GM19395 (cell line): ENCODE measurements at regions not wholly inside any gene's neighbourhood (a gene's known extent, or its start where the extent isn't known, plus 50 kb on each side); places are given as distances from the start of the nearest gene placed in this dataset.
"Not testable (repeated sequence)": the region's sequence is repeated elsewhere in the genome, so short reads cannot be mapped to it uniquely, and the experiment has no call there.

Experiments used
- ATAC-seq: cut with Tn5 transposase; IDR thresholded peaks from one replicate; pipeline ENCODE4 v1.9.1; 2021; ENCODE audit warnings: mild to moderate bottlenecking, moderate library complexity; ENCODE audit not compliant: unreplicated experiment

GRCh38 chr1:101185421-101185820, 51.4 kb upstream of the S1PR1 start:
- no peak for ATAC-seq

DNA sequence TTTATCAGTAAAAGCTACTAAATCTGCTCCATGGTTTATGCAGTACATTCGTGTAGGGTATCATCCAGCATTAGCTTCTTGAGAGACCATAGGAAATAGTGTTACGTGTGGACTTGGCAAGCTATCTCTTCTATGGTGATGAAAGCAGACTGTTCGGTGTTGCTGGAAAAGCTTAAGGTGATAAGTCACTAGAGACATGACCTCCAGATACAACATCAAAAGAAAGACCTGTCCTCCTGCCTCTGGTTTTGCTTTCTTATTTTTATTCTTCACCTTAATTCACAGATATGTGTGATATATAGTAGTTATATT, 53.5 kb upstream of the S1PR1 start:
- no peak for ATAC-seq

DNA sequence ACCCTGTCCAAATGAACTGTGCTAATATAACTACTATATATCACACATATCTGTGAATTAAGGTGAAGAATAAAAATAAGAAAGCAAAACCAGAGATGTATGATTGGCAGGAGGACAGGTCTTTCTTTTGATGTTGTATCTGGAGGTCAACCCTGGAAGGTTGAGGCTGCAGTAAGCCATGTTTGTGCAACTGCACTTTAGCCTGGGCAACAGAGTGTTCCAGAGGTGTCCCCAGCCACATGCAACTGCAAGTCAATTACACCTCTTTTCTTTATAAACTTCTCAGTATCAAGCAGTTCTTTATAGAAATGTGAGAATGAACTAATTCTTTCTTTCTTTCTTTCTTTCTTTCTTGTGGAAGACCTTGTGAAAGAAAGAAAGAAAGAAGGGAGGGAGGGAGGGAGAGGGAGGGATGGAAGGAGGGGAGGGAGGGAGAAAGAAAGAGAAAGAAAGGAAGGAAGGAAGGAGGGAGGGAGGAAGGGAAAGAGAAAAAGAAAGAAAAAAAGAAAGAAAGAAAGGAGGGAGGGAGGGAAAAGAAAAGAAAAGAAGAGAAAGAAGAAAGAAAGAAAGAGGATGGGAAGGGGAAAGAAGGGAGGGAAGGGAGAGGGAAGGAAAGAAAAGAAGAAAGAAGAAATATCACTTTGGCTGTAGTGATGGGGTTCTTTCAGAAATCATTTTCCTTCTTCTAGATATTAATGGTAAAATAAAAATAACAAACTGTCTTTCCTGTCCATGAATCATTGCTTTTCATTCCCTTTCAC, 54.0 kb upstream of the S1PR1 start:
- no peak for ATAC-seq

- no peak for ATAC-seq
Observed at GRCh38 chr1:101181930-101182329, 54.9 kb upstream of the S1PR1 start.

DNA sequence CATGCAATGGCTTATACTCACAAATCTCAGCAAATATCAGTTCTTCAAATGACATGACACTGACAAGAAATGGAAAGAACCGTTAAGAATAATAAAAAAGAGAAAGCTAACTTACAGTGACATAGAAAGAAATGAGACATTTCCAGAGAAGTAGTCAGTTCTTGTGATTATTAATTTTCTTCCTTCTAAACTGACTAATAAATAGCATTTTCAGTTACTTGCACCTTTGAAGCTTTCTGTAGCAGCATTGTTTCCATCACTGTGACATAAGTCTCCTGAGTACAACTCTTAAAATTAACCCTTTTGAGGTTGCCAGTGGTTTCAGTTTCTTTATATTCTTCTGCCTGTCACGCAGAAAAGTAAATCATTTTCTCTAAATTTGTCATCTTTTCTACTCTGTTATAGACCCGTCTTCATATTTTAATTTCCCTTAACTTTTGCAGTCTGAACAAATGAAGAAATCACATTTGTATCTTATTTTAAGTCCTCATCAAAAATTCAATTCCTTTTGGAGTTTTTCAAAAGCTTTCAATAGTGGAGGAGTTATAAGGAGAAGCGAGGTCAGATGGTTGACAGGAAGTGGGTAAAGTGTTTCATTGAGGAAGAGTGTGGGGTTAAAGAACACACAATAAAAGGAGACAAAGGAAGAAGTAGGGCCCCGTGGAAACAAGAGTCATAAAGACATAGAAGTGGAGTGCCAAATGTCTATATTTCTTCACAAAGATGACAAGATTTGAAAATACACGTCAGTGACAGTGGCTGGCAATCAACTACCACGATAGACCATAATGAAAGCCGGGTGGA, 57.9 kb upstream of the S1PR1 start:
- ATAC-seq: peak; percentile 95

- no peak for ATAC-seq
Observed at GRCh38 chr1:101178341-101178687, 58.5 kb upstream of the S1PR1 start.

- no peak for ATAC-seq
Observed at GRCh38 chr1:101175886-101176285, 60.9 kb upstream of the S1PR1 start.

DNA sequence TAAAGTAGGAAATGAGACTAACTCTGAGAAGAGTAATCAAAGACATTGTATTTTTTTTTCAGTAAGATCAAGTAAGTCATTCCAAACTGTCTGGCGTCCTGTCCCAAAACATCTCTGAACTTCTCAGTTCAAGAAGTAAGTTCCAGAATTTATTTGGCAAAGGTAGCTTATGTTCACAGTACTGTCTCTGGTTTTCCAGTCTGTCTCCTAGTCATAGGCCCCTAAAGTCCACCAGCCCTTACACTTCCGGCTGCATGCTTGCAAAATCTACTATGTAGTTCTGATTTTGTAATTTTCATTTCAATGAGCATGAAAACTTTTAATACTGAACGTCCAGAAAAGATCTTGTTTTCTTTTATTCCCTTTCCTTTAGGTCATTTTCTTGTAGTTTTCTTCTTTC, 61.4 kb upstream of the S1PR1 start:
- no peak for ATAC-seq

GRCh38 chr1:101174722-101175121, 62.1 kb upstream of the S1PR1 start:
- ATAC-seq: no peak

GRCh38 chr1:101174298-101174697, 62.5 kb upstream of the S1PR1 start:
- not testable (repeated sequence) for ATAC-seq

DNA sequence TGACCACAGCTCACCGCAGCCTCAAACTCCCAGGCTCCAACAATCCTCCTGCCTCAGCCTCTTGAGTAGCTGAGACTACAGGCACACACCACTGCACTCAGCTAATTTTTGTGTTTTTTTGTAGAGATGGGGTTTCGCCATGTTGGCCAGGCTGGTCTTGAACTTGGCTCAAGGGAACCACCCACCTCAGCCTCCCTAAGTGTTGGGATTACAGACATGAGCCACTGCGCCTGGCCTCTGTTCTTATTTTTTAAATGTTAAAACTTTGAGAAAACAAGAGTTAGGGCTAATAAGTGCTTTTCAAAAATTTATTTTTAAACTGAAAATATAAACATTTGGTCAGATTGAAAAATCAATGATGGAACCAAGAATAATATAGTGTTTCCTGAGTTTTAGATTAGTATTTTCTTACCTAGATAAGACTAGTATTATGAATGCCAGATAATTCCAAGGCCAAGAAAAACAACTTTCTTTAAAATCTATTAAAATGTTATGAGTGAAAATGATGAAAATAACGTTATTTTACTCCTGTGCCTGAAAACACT, 66.2 kb upstream of the S1PR1 start:
- no peak for ATAC-seq

DNA sequence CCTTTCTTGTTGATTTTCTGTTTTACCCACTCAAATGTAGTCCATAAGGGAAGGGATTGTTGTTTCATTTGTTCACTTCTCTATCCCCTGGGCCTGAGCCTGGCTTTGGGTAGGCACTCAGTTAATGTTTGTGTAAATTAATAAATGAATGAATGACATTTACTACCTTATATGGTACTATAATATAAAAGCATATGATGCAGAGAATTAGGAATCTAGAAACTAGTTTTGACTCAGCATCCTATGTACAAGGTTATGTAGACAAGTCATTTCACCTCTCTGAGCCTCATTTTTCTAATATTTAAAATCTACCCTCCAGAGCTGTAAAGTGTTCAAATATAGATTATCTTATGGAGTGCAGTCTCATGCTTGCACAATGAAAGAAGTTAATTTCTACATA, 68.9 kb upstream of the S1PR1 start:
- ATAC-seq: peak; percentile 66

DNA sequence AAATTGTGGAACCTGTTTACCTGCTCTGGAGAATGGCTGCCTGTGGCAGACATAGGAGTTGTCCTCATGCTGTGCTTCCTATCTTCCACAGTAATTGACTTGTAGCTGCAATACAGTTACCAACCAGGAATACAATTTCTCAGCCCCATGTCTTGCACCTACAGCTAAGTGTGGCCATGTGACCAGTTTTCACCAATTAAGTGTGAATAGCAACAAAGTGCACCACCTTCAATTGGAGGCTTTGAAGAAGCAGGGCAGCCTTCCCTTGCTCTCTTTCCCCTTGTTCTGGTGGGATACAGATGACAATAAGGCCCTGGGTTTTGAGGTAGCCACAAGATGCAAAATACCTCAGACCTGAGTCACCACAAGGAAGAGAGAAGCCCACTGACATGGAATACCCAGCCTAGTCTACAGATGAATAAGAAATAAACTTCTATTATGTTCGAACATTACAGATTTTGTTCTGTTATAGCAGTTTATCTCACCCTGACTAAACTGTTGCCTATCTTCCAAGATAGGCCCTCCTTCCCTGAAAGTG, 70.2 kb upstream of the S1PR1 start:
- no peak for ATAC-seq

GRCh38 chr1:101165954-101166353, 70.9 kb upstream of the S1PR1 start:
- no peak for ATAC-seq

GRCh38 chr1:101165532-101165931, 71.3 kb upstream of the S1PR1 start:
- ATAC-seq: no peak

- ATAC-seq: no peak
Observed at GRCh38 chr1:101164776-101165175, 72.0 kb upstream of the S1PR1 start.

- no peak for ATAC-seq
Observed at GRCh38 chr1:101162736-101163735, 73.8 kb upstream of the S1PR1 start.

DNA sequence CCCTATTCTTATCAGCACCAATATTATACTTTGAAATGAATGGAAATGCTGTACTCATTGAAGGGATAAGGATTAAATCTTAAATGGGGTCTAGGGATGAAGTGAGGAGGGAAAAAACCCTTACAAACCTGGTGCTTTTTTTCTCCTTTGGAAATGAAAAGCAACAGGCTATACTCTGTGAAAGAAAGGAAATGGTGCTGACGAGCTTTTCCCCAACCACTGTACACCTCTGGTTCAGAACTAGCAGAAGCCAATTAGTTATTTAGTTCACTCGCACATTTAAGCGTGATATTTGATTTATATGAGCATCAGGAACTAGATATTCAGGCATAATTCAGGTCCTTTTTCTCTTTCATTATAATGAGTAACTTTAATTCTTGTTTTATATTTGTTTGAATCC, 74.5 kb upstream of the S1PR1 start:
- no peak for ATAC-seq

GRCh38 chr1:101161619-101162018, 75.2 kb upstream of the S1PR1 start:
- ATAC-seq: no peak

DNA sequence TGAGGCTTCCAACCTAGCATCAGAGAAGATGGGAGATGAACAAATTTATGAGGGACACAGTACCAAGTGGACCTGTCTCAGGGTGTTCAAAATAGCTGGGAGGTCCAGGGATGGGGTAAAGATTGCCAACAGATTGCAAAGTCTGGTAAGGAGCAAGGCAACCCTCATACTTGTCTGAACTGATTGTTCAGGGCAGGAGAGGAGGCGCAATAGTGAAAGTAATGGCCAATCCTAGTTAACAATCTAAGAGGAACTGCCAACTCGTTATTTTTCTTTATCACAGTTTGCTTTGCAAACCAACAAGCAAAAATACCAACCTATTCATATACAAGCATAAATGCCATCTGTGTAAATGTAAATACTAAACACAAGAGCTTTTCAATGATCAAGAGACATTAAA, 78.4 kb upstream of the S1PR1 start:
- peak; percentile 61 for ATAC-seq

DNA sequence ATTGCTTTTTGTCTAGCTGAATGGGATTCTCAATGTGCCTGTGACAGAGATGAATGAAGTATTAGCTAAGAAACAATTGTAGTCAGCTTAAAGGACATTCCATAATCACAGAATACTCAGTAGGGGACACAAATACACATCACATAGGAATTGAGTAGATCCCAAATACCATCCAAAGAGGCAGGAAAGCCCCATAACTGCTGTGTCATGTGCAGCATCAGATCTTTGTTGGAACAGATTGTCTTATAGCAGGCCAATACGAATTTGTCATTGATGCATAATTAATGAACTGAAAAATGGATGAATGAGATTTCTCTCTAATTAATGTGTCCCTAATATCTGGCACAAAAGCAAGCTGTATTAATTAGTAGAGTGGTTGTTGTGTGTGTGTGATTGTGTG, 82.3 kb upstream of the S1PR1 start:
- no peak for ATAC-seq
